GM12891 (cell line): ENCODE measurements at regions not wholly inside any gene's neighbourhood (a gene's known extent, or its start where the extent isn't known, plus 50 kb on each side); places are given as distances from the start of the nearest gene placed in this dataset.

Experiments
- POLR2A ChIP-seq: IDR thresholded peaks from 2 replicates; pipeline ENCODE4 v1.6.1; 2011; ENCODE audit warnings: low read depth, low read length, control low read depth
- POLR2AphosphoS5 ChIP-seq: IDR thresholded peaks from 2 replicates; pipeline ENCODE4 v1.6.1; 2011; ENCODE audit warnings: low read depth, low read length, control low read depth
- SPI1 ChIP-seq: IDR thresholded peaks from 2 replicates; pipeline ENCODE4 v1.6.1; 2011; ENCODE audit warnings: low read depth, low read length, control low read depth

- no peak for TF ChIP-seq POLR2AphosphoS5
- no peak for TF ChIP-seq SPI1
- no peak for TF ChIP-seq POLR2A
These were observed 365.1 kb upstream of the ETAA1 start for GRCh38 chr2:67032076-67032475.
